Heart left ventricle (tissue), 16 donors: ENCODE measurements at regions not wholly inside any gene's neighbourhood (a gene's known extent, or its start where the extent isn't known, plus 50 kb on each side); places are given as distances from the start of the nearest gene placed in this dataset.
"Not testable (repeated sequence)": the region's sequence is repeated elsewhere in the genome, so short reads cannot be mapped to it uniquely, and the experiment has no call there.

ENCODE experiments used
- ATAC-seq, 4 donors: fragments of 200-7000 bp; cut with Tn5 transposase; one replicate each; pipeline ENCODE4 v1.9.1; 2020 to 2022; ENCODE audit warnings: moderate library complexity in 4 of 4, mild to moderate bottlenecking in 3 of 4, moderate number of reproducible peaks in 1 of 4
- DNase-seq, 5 donors: peaks; one replicate each; pipeline ENCODE4 v3.0.0-alpha.2; 2020
- H3K27ac ChIP-seq, 12 donors: fragments of 200-600 bp; sonication (generic) in 4 of 12; one replicate each; pipeline versions ENCODE4 v1.5.0 to v1.8.0; 2016 to 2022; ENCODE audit warnings: mild to moderate bottlenecking in 2 of 12
- H3K27me3 ChIP-seq, 9 donors: fragments of 200-600 bp; sonication (generic) in 2 of 9; one replicate each; pipeline versions ENCODE4 v1.5.1 to v1.8.0; 2016 to 2022; ENCODE audit warnings: mild to moderate bottlenecking in 3 of 9
- H3K36me3 ChIP-seq, 9 donors: fragments of 200-600 bp; sonication (generic) in 2 of 9; one replicate each; pipeline versions ENCODE4 v1.5.0 to v1.8.0; 2018 to 2022; ENCODE audit warnings: mild to moderate bottlenecking in 2 of 9
- H3K4me1 ChIP-seq, 12 donors: fragments of 200-600 bp; sonication (generic) in 4 of 12; one replicate each; pipeline versions ENCODE4 v1.5.0 to v1.8.0; 2016 to 2022; ENCODE audit warnings: mild to moderate bottlenecking in 3 of 12
- H3K4me3 ChIP-seq, 12 donors: fragments of 200-600 bp; sonication (generic) in 4 of 12; one replicate each; pipeline versions ENCODE4 v1.5.0 to v1.8.0; 2017 to 2022; ENCODE audit warnings: mild to moderate bottlenecking in 9 of 12, moderate library complexity in 4 of 12
- H3K9me3 ChIP-seq, 12 donors: fragments of 200-600 bp; sonication (generic) in 4 of 12; one replicate each; pipeline versions ENCODE4 v1.5.0 to v1.8.0; 2016 to 2022; ENCODE audit warnings: mild to moderate bottlenecking in 1 of 12
- POLR2A ChIP-seq, 2 donors: fragments of 450-650 bp; IDR thresholded peaks; one replicate each; pipeline ENCODE4 v1.6.1; 2017; ENCODE audit warnings: antibody characterized with exemption in 2 of 2, mild to moderate bottlenecking in 2 of 2, moderate library complexity in 2 of 2
- WGBS, 4 donors: extraction: QIAGEN DNeasy Blood & Tissue Kit in 2 of 4; methylation state at CpG; one replicate each; pipeline versions ENCODE4 v1.1.5 to v1.1.7; 2013 to 2018; 5-methylcytosine and 5-hydroxymethylcytosine counted together
- intact Hi-C, 10 donors: fragments of 100-400 bp; cut with DNase I; formaldehyde crosslinking; loops; one replicate each; pipeline versions ENCODE4 v1.11.1 to v1.14.2; 2022
- TF ChIP-seq, protein P1 (sequence below), 12 donors: fragments of 200-600 bp; sonication (generic) in 4 of 12; IDR thresholded peaks; one replicate each; pipeline versions ENCODE4 v1.5.0 to v1.8.0; 2018 to 2022; ENCODE audit warnings: antibody characterized with exemption in 12 of 12, mild to moderate bottlenecking in 5 of 12
- donor health status: ischemic (EF 13 %, LVEDD 7.1; RV severe dilation, severe dysfunction).
- donor health status: healthy with polysubstance abuse.
- donor health status: DM: no; HTN: yes; CAD: no.
- donor health status: DM: no; HTN: no; CAD: no.
- donor health status: ischemic (EF 25% LVEDD 6.9; RV normal size, moderate dysfunction).
- donor health status: ischemic (EF 25% LVEDD 5.7; RV mildly dilated, moderate dysfunction).
- donor health status: healthy.
- donor health status: DM: yes; HTN: yes; CAD: no.
- donor health status: ischemic (EF 35%, LVEDD 5.7; RV mildly dilated, moderate dysfunction).
- donor health status: nonischemic (EF 11% LVEDD 7.7; RV severe dilation, severe dysfunction).
- donor health status: DM: yes; HTN: yes; CAD: no.
- donor health status: PGD.
- donor health status: ischemic (EF 29% LVEDD 5.4; RV normal size, mild dysfunction).
- donor health status: nonischemic (EF 23%, LVEDD 6.1; RV moderate dilation, normal function).

DNA sequence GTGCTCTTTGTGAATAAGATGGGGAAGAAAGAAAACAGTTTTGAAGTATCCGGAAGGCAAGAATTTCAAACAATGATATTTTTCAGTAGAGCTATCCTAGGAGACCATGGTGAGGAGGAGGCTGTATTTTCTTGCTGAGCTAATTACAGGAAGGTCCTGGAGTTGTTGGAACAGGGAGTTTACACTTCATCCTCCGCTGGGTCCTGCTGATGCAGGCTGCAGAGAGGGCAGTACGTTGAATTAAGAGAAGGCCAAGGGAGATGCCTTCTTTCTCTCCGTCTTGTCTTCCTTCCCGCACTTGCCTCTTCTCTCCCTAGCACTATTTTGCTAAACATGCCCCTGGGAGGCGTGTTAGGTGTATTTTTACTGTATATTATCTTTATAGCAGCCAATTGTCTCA is 60.0 kb upstream of the EDAR start:
- 82 to 89% (median 88%) methylated on average over 6 of the region's 6 CpGs for WGBS, 4 donors
- no peaks in the 10 kb centered on the region for H3K27me3 ChIP-seq
- no peaks in the 10 kb centered on the region for H3K4me1 ChIP-seq
- intact Hi-C loops, result no loop called here
- H3K36me3 ChIP-seq, result no peaks in the 10 kb centered on the region
- TF ChIP-seq POLR2A (IDR thresholded peaks at IDR 0.05), result no peak
- TF ChIP-seq, protein P1, sequence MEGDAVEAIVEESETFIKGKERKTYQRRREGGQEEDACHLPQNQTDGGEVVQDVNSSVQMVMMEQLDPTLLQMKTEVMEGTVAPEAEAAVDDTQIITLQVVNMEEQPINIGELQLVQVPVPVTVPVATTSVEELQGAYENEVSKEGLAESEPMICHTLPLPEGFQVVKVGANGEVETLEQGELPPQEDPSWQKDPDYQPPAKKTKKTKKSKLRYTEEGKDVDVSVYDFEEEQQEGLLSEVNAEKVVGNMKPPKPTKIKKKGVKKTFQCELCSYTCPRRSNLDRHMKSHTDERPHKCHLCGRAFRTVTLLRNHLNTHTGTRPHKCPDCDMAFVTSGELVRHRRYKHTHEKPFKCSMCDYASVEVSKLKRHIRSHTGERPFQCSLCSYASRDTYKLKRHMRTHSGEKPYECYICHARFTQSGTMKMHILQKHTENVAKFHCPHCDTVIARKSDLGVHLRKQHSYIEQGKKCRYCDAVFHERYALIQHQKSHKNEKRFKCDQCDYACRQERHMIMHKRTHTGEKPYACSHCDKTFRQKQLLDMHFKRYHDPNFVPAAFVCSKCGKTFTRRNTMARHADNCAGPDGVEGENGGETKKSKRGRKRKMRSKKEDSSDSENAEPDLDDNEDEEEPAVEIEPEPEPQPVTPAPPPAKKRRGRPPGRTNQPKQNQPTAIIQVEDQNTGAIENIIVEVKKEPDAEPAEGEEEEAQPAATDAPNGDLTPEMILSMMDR (IDR thresholded peaks at IDR 0.05), result no peak
- H3K27ac ChIP-seq, result no peak overlapping the region
- ATAC-seq (no peak), DNase-seq (no peak)
- H3K9me3 ChIP-seq, result no peaks in the 10 kb centered on the region
- no peak overlapping the region for H3K4me3 ChIP-seq

DNA sequence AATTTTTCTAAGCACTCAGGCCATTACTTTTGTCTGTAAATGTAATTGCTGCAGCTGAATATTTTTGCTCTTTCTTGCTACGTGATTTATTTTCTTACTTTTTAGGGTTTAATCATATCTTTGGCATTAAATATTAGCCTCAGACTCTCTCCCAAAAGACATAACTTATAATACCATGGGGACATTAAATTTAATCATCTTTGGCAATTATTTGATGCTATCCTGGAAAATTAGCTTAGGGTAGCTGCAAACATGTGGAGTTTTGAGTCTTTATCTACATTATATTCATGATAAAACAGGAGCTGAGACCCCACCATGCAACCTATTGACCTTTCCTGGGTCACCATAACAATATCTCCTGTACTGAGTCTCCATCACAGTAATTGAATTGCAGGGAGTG is 59.1 kb upstream of the EDAR start:
- intact Hi-C loops, result no loop called here
- no peak for TF ChIP-seq POLR2A (IDR thresholded peaks at IDR 0.05)
- TF ChIP-seq, protein P1 (IDR thresholded peaks at IDR 0.05), result no peak
- no peaks in the 10 kb centered on the region for H3K9me3 ChIP-seq
- no peaks in the 10 kb centered on the region for H3K4me1 ChIP-seq
- 75 to 83% (median 77%) methylated on average over 1 of the region's 1 CpG for whole genome bisulfite sequencing, 4 donors
- H3K27me3 ChIP-seq, result no peaks in the 10 kb centered on the region
- DNase-seq, result no peak
- no peak overlapping the region for H3K27ac ChIP-seq
- no peaks in the 10 kb centered on the region for H3K36me3 ChIP-seq
- no peak for ATAC-seq
- no peak overlapping the region for H3K4me3 ChIP-seq

- H3K4me1 ChIP-seq, ATAC-seq, H3K4me3 ChIP-seq, intact Hi-C loops, H3K9me3 ChIP-seq, H3K27me3 ChIP-seq, H3K27ac ChIP-seq, H3K36me3 ChIP-seq, DNase-seq: not testable (repeated sequence)
- WGBS, 4 donors, result 93 to 94% (median 93%) methylated on average over 5 of the region's 5 CpGs
These were observed 58.5 kb upstream of the EDAR start for GRCh38 chr2:109047569-109047968.

DNA sequence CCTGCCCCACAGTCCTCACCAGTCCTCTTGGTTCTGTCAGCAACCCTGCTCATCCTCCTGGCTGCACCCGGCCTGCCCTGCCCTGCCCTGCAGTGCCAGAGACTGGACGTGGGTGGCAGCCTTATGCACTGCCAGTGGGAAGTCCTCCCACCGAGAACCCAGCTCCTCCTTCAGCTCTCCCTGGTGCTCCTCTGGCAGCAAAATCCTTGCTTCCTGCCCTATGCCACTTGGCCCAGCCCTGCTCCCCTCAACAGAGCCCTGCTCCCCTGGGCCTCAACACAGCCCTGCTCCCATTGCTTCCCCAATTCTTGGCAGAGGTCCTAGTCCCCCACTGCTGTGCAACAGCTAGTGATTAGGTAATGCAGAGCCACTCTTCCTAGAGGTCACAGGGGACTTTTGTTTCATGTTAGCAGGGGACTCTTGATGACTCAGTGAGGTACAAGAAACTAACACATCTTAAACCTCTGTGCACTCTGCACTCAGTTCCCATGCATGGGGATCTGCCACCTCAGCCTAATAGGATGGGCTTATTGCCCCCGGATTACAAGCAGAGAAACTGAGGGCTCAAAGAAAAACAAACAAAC is 58.0 kb upstream of the EDAR start:
- intact Hi-C loops, result no loop called here
- H3K27me3 ChIP-seq, result no peaks in the 10 kb centered on the region
- H3K4me3 ChIP-seq, result no peak overlapping the region
- 66 to 75% (median 70%) methylated on average over 4 of the region's 4 CpGs for WGBS, 4 donors
- H3K36me3 ChIP-seq, result no peaks in the 10 kb centered on the region
- H3K4me1 ChIP-seq, result no peaks in the 10 kb centered on the region
- no peaks in the 10 kb centered on the region for H3K9me3 ChIP-seq
- DNase-seq, result no peak
- TF ChIP-seq, protein P1 (IDR thresholded peaks at IDR 0.05), result no peak
- no peak for TF ChIP-seq POLR2A (IDR thresholded peaks at IDR 0.05)
- ATAC-seq, result peak in 2 of 4 donors; percentile 49 to 50
- H3K27ac ChIP-seq, result no peak overlapping the region

- Histone ChIP-seq H3K27me3 (no peaks in the 10 kb centered on the region), H3K9me3 (no peaks in the 10 kb centered on the region), H3K36me3 (no peaks in the 10 kb centered on the region), H3K27ac (no peak overlapping the region), H3K4me1 (no peaks in the 10 kb centered on the region), H3K4me3 (no peak overlapping the region)
- no peak for ATAC-seq
- 70 to 81% (median 75%) methylated on average over 8 to 9 of the region's 9 CpGs for WGBS, 4 donors
- no peak for TF ChIP-seq POLR2A (IDR thresholded peaks at IDR 0.05)
- TF ChIP-seq, protein P1 (IDR thresholded peaks at IDR 0.05), result no peak
- DNase-seq, result no peak
- intact Hi-C loops, result no loop called here
These were observed 56.5 kb upstream of the EDAR start for GRCh38 chr2:109045505-109045904.
